ENCODE measurements at regions not wholly inside any gene's neighbourhood (a gene's known extent, or its start where the extent isn't known, plus 50 kb on each side); places are given as distances from the start of the nearest gene placed in this dataset.

DNA sequence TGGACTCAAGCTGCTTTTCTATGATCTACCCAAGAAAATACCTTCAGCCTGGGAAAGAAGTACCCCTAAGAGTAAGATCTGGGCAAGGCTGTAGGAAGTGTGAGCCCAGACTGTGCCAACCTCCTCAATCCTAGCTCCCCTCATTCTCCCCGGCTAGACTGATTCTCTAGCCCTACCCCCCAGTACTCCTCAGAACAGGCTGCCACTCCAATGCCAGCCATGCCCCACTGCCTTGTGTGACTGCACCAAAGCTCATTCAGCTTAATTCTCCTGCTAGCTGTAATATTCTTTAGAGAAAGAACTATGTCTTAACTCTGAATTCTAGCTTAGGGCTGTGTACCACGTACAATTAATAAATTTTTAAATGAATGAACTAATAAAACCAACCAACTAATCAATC lies 92.6 kb upstream of the AKIP1 start:
- intact Hi-C loops (cut with DNase I): loop anchor here (10.0 kb wide), 1 partner anchor 214 kb away; no protein-coding TSS in a partner anchor
- Histone ChIP-seq H3K36me3 (no peaks in the 10 kb centered on the region), H3K4me3 (no peak overlapping the region), H3K27me3 (no peaks in the 10 kb centered on the region), H3K4me1 (peaks cover 0 to 6% (median 6%) of the 10 kb centered on the region in 4 donors), H3K27ac (no peak overlapping the region), H3K9me3 (no peaks in the 10 kb centered on the region)
- DNase-seq: peak; percentile 25
- WGBS, 2 donors: 91 to 95% methylated on average over 2 of the region's 2 CpGs
- TF ChIP-seq POLR2AphosphoS5 (IDR thresholded peaks at IDR 0.05): no peak
- TF ChIP-seq, protein P1, sequence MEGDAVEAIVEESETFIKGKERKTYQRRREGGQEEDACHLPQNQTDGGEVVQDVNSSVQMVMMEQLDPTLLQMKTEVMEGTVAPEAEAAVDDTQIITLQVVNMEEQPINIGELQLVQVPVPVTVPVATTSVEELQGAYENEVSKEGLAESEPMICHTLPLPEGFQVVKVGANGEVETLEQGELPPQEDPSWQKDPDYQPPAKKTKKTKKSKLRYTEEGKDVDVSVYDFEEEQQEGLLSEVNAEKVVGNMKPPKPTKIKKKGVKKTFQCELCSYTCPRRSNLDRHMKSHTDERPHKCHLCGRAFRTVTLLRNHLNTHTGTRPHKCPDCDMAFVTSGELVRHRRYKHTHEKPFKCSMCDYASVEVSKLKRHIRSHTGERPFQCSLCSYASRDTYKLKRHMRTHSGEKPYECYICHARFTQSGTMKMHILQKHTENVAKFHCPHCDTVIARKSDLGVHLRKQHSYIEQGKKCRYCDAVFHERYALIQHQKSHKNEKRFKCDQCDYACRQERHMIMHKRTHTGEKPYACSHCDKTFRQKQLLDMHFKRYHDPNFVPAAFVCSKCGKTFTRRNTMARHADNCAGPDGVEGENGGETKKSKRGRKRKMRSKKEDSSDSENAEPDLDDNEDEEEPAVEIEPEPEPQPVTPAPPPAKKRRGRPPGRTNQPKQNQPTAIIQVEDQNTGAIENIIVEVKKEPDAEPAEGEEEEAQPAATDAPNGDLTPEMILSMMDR (IDR thresholded peaks at IDR 0.05): no peak
- no peak for TF ChIP-seq EP300 (IDR thresholded peaks at IDR 0.05)
- no peak for TF ChIP-seq POLR2A (IDR thresholded peaks at IDR 0.05)

- no peaks in the 10 kb centered on the region for H3K9me3 ChIP-seq
- H3K4me3 ChIP-seq: no peak overlapping the region
- H3K4me1 ChIP-seq: no peaks in the 10 kb centered on the region
- no peak for DNase-seq
- TF ChIP-seq POLR2A (IDR thresholded peaks at IDR 0.05) (no peak), EP300 (IDR thresholded peaks at IDR 0.05) (no peak), POLR2AphosphoS5 (IDR thresholded peaks at IDR 0.05) (no peak)
- TF ChIP-seq, protein P1 (IDR thresholded peaks at IDR 0.05): no peak
- 49 to 70% methylated on average over 2 of the region's 2 CpGs for WGBS, 2 donors
- no peak overlapping the region for H3K27ac ChIP-seq
- intact Hi-C loops (cut with DNase I): loop anchor here (5.0 kb wide), 1 partner anchor 37 kb away; no protein-coding TSS in a partner anchor
- no peaks in the 10 kb centered on the region for H3K36me3 ChIP-seq
- H3K27me3 ChIP-seq: no peaks in the 10 kb centered on the region
Measured at GRCh38 chr11:8820401-8820800, 90.6 kb upstream of the AKIP1 start.

DNA sequence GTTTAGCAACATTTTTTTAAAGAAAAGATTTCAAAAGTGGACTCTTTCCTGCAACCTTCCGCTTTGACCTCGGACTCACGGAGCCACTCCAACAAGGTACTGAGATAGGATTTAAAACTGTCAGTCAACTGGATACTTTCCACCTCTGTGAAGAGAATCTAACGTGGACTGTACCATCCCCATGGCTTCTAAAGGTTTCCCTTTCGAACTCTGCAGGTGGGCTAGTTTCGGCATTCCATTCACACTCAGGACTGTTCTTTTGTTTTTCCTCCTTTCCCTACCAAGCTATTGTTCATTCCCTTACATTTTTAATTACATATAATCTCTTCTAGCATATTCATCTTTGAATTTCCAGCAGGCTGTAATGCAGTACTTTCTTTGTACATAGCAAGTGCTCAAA lies 88.5 kb upstream of the AKIP1 start:
- H3K36me3 ChIP-seq: no peaks in the 10 kb centered on the region
- H3K27ac ChIP-seq: no peak overlapping the region
- H3K9me3 ChIP-seq: no peaks in the 10 kb centered on the region
- H3K4me3 ChIP-seq: no peak overlapping the region
- 79% methylated on average over 6 of the region's 6 CpGs for WGBS, 2 donors
- intact Hi-C loops (cut with DNase I): loop anchor here (5.0 kb wide), 1 partner anchor 35 kb away; no protein-coding TSS in a partner anchor
- H3K27me3 ChIP-seq: no peaks in the 10 kb centered on the region
- H3K4me1 ChIP-seq: peaks cover 0 to 6% (median 0%) of the 10 kb centered on the region in 4 donors
- TF ChIP-seq POLR2A (IDR thresholded peaks at IDR 0.05) (no peak), EP300 (IDR thresholded peaks at IDR 0.05) (no peak), POLR2AphosphoS5 (IDR thresholded peaks at IDR 0.05) (no peak)
- TF ChIP-seq, protein P1 (IDR thresholded peaks at IDR 0.05): no peak
- DNase-seq: peak; percentile 3

- no peaks in the 10 kb centered on the region for H3K9me3 ChIP-seq
- H3K4me3 ChIP-seq: no peak overlapping the region
- H3K27me3 ChIP-seq: no peaks in the 10 kb centered on the region
- DNase-seq: peak; percentile 19
- peaks cover 0 to 6% (median 0%) of the 10 kb centered on the region in 4 donors for H3K4me1 ChIP-seq
- TF ChIP-seq EP300 (IDR thresholded peaks at IDR 0.05) (no peak), POLR2A (IDR thresholded peaks at IDR 0.05) (no peak), POLR2AphosphoS5 (IDR thresholded peaks at IDR 0.05) (no peak)
- TF ChIP-seq, protein P1 (IDR thresholded peaks at IDR 0.05): no peak
- no peak overlapping the region for H3K27ac ChIP-seq
- intact Hi-C loops (cut with DNase I): loop anchor here (5.0 kb wide), 1 partner anchor 34 kb away; no protein-coding TSS in a partner anchor
- WGBS, 2 donors: 65 to 83% methylated on average over 2 of the region's 2 CpGs
- peaks cover 0 to 6% (median 0%) of the 10 kb centered on the region in 4 donors for H3K36me3 ChIP-seq
Measured at GRCh38 chr11:8823174-8823742, 87.7 kb upstream of the AKIP1 start.

Measured in sigmoid colon (tissue), 6 donors.